ENCODE measurements at regions not wholly inside any gene's neighbourhood (a gene's known extent, or its start where the extent isn't known, plus 50 kb on each side); places are given as distances from the start of the nearest gene placed in this dataset.

DNA sequence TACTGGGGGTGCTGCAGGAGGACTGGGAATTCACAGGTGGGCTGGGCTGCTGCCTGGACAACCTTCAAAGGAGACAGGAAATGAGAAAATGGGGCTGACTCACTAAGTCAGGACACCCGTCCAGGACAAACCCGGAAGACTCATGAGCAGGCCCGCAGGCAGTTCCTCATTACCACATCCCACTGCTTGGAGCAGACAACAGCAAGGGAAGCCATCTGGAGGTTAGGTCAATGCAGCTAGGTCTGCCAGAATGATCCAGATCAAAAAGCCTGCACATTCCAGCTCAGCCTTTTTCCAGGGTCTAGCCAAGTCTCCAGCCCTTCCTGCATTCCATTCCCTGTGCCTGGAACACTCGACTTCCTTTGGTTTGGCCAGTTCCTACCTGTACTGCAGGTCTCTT lies 536.5 kb upstream of the CDH11 start:
- no peak for DNase-seq

DNA sequence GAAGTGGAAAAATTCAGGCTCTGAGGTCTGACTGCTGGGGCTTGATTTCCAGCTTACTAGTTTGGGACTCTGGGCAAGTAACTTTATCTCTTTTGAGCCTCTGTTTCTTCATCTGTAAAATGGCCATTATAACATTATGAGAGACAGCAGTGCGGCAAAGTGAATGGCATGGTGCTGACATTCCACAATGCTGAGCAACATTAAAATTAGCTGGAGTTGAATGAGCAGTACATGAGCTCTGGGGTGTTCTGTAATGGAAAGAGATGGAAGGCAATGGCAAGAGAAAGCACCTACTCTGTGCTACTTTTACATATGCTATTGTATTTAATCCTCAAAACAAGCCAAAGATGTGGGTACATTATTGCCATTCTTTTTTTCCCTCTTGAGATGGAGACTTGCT lies 535.7 kb upstream of the CDH11 start:
- no peak for DNase-seq

DNA sequence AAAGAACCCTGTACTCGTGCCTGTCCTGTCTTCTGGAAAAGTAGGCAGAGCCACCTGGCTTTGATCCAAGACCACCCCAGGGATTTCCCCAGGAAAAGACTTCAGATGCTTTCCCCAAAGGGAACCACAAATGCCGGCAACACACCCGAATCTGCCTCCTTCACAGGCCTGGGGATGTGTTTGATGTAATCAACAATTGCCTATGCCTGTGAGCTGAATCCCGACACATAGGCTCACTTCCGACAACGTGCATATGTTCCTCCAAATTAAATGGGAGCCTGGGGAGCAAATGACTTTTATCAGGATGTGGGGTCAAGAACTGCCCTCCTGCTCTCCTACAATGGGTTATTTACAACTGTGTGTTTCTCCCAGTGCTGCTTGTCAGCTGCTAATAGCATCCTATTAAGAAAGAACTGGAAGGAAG lies 535.2 kb upstream of the CDH11 start:
- no peak for DNase-seq

DNA sequence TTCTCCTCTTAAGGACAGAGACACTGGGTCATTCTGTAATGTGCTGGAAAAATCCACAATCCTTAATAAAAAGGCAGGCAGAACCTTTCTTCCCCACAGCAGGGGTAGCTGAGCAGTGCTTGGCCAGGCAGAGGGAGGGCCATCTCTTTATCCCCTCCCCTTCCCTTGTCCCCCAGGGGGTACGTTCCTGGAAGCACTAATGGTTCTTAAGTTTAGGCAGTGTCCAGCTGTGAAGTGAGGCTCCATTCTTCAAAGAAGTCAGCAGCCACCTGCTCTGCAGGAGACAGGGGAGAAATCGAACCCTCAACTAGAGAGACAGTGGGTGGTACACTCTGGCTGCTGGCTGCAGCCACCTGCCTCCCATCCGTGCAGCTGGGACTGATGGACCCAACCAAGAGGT lies 533.9 kb upstream of the CDH11 start:
- DNase-seq, result no peak

DNA sequence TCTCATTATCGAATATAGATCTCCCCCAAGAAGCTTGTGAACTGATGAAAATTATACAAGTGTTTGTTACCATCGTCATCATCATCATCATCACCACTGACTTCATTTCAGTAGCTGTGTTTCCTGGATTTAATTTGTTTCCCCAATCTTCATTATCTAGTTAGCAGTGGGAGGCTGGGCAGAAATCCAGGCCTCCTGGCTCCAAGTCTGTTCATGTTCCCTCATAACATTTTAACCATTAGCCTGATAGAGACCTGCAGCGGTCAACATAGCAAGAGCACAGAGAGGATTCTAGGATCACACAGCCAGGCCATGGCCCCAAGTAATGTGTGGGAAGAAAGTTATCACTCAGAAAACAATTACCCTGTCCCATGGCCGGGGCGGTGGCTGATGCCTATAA lies 526.2 kb upstream of the CDH11 start:
- no peak for DNase-seq

DNA sequence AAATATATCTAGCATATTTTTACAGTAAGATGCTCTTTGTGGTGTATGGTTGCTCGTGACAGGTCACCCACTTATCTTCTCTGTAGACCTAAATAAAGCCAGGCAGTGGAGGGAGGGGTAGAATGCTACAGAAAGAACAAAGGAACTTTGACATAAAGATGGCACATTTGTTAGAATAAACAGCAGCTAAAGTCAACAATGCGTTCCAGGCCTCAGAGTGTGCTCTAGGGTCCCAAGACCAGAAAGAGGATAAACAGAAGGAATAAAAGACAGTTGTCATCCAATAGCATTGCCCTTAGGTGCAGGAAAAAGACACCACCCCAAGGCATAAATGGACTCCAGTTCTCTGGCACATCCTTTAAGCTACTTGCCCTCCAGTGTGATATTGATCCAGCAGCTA lies 523.0 kb upstream of the CDH11 start:
- no peak for DNase-seq

DNA sequence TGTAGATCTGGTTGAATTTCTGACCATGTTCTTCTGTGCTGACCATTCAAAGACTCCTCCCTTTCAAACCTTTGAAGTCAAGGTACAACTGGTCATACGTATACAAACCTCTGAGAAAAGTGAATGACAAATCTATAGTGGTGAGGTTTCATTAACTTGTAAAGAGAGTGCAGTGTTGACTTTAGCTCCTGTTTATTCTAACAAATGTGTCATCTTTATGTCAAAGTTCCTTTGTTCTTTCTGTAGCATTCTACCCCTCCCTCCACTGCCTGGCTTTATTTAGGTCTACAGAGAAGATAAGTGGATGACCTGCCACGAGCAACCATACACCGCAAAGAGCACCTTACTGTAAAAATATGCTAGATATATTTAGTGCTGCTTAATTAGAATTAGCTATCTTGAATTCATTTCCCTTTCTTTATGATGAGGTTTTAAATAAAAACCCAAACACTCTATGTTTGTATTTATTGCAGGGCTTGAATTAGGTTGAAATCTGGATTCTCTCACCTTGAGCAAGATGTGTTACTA lies 520.0 kb upstream of the CDH11 start:
- DNase-seq, result no peak

DNA sequence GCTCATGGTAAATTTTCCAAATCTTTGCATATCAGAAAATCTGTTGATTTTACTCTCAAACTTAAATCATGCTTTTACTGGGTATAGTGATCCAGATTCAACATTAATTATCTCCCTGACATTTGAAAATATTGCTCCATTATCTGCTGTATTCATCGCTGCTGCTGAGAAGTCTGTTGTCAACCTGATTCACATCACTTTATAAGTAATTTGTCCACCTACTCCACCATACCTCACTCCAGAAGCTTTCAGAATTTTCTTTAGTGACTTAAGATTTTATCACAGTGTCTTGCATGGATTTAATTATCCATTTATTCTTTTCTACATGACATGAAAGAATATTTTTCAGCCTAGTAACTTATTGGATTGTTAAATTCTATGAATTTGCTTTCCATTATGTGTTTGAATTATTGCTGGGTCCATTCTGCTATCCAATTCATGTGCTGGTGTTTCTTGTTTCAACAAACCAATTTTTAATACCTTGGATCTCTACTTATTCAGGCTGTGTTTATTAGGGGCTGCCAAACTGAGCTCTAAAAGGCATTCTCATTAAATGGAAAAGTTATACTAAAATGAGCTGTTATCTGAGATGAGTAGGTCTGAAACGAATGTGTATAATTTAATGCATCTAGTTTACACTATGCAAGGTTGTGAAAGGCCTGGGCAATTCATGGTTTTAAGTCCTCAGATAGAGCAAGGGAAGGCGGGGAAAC lies 519.3 kb upstream of the CDH11 start:
- no peak for DNase-seq

DNA sequence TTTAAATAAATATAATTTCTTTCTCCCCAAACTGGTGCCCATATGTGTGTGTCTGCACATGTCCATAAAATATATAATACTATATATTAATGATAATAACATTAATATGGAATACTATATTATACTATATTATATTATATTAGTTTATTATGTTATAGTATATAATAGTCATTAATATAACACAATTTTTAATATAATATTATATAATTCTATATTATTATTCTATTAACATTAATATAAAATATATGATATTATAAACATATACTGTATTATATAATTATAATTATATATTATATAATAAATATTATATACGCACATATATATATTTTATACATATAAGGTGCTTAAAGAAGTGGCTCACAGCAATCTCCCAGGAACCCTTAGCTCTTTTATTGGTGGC lies 513.0 kb upstream of the CDH11 start:
- DNase-seq, result no peak

DNA sequence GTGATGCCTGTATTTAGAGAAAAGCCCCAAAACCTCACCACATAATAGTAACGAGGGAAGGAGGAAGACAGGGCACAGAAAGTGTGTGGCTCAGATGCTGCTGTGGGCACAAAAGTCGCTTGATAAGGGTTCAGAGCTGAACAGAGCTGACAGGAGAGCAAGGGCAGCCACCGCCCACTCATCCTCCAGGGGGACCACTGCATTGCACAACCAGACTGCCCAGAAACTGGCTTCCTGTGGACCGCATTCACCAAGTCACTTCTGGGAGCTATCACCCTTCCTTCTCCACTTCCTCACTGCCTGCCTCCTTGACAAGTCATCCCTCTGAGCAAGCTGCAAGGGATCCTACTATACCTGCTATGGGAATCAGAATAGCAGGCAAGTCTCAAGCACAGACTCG lies 512.4 kb upstream of the CDH11 start:
- DNase-seq, result no peak

DNA sequence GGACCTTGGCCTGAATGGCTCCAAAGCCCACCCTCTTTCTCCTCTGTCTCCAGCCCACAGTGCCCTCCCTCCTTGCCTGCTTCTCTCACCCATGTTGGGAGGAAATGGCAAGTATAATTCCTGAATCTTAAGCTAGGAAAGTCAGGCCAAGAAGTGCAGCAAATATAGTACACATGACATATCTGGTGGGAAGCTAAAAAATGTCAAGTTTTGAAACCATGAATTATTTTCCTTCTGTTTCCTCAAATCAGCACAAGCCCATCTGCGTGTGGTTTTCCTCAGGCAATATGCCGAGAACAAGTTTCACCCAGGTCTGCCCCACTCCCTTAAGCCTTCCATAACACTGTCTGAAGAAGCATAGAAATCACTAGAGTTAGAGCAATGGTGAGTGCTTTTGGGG lies 502.8 kb upstream of the CDH11 start:
- no peak for DNase-seq

DNA sequence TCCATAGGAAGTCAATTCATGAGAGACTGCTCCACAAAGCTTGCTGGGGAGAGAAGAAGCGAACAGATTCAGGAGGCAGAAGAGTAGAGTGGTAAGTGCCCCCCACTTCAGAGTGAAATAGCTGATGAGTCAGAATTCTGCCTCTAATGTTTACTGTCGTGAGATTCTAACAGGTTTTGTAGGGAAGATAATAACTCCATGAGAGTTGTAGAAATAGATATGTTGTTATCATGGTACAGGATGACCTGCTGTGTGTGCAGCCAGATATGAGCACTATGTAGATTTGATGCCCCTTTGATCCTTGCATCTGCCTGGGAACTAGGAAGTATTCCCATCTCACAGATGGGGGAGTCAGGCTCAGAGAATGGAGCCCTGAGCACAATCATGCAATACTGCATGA lies 502.4 kb upstream of the CDH11 start:
- DNase-seq, result no peak

DNA sequence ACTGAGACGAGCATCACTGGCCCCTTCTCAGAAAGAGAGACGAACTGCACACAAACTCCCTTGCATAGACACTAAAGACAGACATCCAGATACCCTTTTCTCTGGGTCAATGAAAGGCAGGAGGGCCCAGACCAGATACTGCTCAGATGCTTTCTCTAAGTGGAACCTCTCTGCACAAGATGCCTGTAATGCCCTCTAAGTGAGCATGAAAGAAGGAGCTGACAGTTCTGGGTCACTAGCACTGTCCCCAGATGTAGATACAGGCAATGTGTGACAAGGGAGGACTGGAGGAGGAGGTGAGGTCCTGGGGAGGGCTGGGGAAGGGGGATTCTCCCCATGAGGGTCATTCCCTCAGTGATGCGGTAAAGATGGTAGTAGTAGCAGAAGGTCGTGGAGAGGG lies 501.0 kb upstream of the CDH11 start:
- DNase-seq, result no peak

DNA sequence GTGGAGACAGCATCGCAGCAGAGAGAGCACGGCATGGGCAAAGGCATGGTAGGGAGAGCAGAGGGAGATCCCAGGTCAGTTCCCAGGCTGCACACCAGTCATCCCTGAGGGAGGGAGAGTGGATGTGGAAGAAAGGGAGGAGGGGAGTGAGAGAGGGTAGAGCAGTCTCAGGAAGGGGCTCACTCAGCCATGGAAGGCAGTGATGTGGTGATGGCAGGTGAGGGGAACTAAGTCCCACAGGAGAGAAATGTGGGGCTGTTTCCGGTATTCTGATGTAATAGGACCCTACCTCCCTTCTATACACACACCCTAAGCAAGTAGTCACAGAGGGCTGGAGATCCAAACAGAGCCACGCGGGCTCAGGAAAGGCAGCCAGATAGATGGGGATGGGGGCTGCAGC lies 500.3 kb upstream of the CDH11 start:
- no peak for DNase-seq

DNA sequence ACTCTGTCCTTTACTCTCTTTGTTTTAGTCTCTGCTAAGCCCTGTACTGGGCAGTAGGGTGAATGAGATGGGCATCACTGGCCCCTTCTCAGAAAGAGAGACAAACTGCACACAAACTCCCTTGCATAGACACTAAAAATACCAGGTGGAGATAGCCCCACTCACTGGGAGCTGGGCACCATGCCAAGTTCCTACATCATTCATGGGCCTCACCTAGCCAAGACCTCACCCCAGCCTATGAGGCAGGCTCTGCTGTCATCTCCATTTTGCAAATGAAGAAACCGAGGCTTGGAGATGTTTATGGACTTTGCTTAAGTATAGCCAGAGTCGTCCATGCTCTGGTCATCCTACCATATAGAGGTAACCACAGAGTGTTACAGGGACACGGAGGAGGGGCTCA lies 499.8 kb upstream of the CDH11 start:
- no peak for DNase-seq

DNA sequence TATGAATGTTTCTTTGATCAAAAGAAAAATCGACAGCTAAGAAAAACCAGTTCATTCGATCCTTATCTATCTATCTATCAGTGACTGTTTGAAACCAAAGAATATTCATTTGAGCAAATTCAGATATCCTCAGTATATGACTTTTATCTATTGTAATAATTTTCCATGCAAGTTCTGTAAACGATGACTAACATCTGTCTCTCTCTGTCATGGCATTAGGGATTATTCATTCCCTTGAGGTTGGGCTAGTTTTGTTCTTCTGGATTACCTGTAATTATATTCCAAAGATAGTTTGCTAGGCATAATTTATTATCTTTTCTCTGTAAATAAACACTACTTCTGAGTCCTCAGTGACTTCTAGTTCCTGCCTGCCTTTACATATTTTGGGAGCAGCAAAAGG lies 497.7 kb upstream of the CDH11 start:
- DNase-seq, result no peak

DNA sequence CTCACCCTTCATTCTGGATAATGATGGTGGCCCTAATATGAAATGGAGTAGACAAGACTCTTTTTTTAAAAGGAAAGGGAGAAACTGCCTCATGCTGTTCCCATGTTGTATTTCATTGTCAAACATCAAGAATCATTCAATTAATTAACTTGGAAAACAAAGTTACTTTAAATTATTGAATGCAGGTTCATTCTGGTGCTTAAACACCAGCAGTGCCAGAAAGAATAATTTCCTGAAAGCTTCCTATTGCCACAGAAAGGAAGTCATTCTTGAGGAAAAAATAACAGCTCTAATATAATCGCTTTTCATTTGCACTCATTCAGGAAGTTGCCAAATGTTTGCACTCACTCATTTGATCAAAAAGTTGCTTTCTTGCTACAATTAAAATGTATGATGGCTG lies 497.1 kb upstream of the CDH11 start:
- DNase-seq, result no peak

DNA sequence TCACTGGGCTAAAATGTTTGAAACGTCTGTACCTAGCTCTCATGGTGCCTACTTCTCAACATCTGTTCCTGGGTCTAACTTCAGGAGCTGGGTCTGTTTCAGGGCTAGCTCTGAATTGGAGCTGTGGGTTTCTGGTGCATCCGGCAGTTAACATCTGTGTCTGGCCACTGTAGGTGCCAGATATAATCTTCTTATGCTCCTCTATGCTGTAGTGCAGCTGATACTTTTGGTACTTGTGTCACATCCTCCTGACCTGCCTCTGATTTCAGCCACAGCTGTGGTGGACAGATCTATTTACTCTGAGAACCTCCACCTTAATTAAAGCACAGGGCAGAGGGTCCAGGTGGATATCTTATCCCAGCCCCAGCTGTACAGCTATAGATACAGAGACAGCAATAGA lies 496.5 kb upstream of the CDH11 start:
- no peak for DNase-seq

DNA sequence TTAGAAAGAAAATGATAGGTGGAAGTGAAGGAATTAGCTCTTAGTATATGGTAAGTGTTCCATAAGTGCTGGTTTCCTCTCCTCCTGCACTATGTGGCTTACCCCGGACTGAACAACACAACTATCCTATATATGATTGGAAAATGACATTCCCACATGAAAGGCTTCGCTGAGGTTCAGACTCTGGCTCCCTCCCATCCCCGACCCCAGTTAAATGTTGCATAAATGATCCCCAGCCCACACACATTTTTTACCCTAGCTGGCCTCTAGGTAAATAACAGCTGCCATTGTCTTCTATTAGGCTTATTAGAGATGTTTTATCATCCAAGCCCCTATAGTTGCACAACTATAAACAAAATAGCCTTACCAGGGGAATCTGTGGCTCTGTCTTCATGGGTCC lies 495.6 kb upstream of the CDH11 start:
- DNase-seq, result no peak

DNA sequence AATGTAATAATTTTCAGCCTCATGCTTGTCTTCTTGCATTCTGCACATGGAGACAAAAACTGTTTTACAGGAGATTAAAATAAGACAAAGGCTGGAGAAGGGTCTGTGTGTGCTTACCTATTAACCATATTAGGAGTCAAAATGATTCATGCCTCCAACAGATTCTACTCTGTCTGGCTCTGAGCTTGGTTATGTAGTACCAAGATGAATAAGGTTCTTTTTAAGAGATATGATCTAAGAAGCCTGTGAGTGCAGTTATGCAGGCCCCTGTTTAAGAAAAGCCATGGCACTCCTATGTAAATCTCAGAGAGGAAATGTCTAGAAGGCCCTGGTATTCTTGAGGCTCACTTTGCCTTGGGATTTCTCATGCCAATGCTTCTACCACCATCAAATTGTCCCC lies 486.6 kb upstream of the CDH11 start:
- no peak for DNase-seq

DNA sequence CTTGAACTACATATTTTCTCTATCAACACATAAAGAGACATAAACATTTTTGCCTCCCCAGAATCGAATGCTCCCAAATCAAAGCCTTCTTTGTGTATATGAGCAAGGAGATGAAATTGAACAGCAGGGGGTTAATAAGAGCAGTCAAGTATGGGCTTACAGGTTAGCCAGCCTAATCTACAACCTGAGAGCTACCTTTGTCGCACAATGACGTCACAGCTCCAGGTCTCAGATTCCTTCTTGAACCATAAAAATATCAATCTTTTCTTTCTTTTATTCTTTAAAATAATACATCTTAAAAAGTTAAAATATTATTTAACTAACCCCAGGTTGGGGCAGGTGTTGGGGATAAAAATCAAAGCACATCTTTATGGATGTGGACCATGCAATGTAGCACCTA lies 482.9 kb upstream of the CDH11 start:
- no peak for DNase-seq

DNA sequence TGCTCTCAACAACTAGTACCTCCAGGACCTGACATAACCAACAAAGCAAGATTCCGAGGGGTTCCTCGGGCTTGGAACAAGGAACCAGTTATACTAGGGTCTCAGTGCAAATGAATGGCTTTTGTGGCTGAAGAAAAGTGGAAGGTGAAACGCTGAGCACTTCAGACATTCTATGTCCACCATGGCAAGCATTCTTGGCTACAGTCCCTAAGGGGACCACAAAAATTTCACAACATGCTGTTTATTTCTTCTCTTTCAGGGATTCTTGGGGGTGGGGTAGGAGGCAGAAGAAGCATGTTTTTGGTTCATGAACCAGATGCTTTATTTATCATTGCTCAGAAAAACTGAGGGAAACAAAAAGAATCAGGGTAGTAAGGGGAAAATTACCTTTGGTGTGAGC lies 479.9 kb upstream of the CDH11 start:
- no peak for DNase-seq

DNA sequence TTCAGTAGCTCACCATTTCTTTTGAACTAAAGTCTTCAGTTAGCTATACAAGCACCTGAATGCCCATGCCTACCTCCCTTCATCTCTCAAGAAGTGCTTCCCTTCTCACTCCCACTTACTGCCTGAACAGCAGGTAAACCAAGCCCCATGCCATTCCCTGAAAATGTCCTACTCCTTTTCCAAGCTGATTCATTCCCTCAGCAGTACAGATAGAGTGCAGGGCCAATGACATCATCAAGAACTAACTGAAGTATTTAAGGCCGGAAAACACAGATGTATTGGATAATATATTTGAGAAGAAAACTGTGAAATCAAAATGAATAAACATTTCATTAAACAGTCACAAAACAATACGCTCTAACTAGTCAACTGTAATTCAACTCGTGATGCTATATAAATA lies 478.8 kb upstream of the CDH11 start:
- no peak for DNase-seq

DNA sequence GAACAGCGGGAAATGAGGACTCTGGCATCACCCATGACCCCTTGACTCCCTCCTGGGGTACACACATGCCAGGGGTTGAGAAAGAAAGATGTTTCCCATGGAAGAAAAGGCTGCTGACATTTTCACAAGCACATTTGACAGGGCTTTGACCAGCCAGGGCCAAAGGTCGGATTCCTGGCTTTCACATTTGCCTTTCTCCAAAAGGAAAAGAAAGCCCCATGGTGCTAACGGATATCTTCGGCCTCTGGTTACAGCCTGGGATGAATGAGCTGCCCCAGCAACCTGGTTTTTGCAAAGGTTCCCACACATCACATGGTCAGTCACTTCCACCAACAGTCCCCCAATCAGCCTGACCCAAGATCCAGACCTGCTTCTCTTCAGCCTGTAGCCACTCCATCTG lies 478.2 kb upstream of the CDH11 start:
- DNase-seq, result no peak

DNA sequence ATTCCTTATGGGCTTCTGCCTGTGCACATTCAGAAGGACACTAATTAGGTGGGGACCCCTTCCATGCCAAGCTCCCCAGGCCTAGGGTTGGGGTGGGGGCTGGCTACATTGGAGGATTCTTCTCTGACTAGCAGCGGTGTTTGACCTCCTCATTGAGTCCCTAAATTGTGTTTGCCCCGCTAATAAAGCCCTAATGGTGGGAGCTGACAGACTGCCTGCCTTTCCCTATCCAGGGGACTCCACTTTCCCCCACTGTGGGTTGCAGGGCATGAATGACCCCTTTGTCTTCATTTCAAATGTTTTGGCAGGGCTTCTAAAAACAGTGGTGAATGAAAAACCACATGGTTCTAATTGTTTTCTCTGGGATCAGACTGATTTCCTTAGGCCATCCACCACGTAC lies 476.8 kb upstream of the CDH11 start:
- DNase-seq, result no peak

DNA sequence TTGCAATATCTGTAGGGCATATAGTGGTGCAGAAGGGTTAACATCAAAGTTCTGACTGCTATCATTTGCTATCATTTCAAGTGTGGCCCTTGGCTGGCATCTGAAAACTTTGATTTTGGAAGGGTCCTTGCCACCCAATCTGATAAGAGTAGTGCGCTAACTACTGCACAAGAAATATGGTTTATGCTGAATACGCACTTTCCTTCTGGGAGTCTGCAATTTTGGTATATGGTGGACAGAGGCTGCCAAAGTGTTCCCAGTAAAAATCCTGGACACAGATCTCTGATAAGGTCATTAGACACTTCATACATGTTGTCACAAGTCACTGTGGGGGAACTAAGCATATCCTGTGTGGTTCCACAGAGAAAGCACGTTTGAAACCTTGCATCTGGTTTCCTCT lies 461.6 kb upstream of the CDH11 start:
- no peak for DNase-seq
